Adrenal gland (tissue), 9 donors: ENCODE measurements at regions not wholly inside any gene's neighbourhood (a gene's known extent, or its start where the extent isn't known, plus 50 kb on each side); places are given as distances from the start of the nearest gene placed in this dataset.
"Not testable (repeated sequence)": the region's sequence is repeated elsewhere in the genome, so short reads cannot be mapped to it uniquely, and the experiment has no call there.

Experiments used
- DNase-seq, 7 donors: peaks; one replicate each; pipeline ENCODE4 v3.0.0-alpha.2; 2019 to 2020
- H3K27ac ChIP-seq, 5 donors: fragments of 200-600 bp; sonication (generic) in 4 of 5; 1 replicate in 3 of 5; 2 replicates in 2 of 5; pipeline versions ENCODE4 v1.5.1 to v1.8.0; 2016 to 2020; ENCODE audit warnings: mild to moderate bottlenecking in 1 of 5
- H3K27me3 ChIP-seq: fragments of 200-600 bp; 2 replicates; pipeline ENCODE4 v1.8.0; 2021
- H3K36me3 ChIP-seq, 2 donors: fragments of 200-600 bp; replicated peaks in 1 of 2; 1 replicate in 1 of 2; 2 replicates in 1 of 2; pipeline versions ENCODE4 v1.5.1 to v1.8.0; 2018 to 2022
- H3K4me1 ChIP-seq, 2 donors: fragments of 200-600 bp; replicated peaks in 1 of 2; 1 replicate in 1 of 2; 2 replicates in 1 of 2; pipeline versions ENCODE4 v1.5.1 to v1.8.0; 2018 to 2021
- H3K4me3 ChIP-seq, 4 donors: fragments of 200-600 bp; sonication (generic) in 3 of 4; one replicate each; pipeline ENCODE4 v1.5.1; 2016 to 2018
- H3K9me3 ChIP-seq, 3 donors: fragments of 200-600 bp; sonication (generic) in 1 of 3; replicated peaks in 1 of 3; 1 replicate in 2 of 3; 2 replicates in 1 of 3; pipeline versions ENCODE4 v1.5.1 to v1.8.0; 2016 to 2021
- WGBS, 4 donors: extraction: QIAGEN DNeasy Blood & Tissue Kit in 2 of 4; methylation state at CpG; one replicate each; pipeline versions ENCODE4 v1.1.5 to v1.1.7; 2013 to 2017; 5-methylcytosine and 5-hydroxymethylcytosine counted together
- intact Hi-C, 2 donors: fragments of 100-400 bp; cut with DNase I; formaldehyde crosslinking; loops; one replicate each; pipeline versions ENCODE4 v1.14.1 to v1.15.0; 2022 to 2023
- donor health status: healthy with polysubstance abuse.
- donor health status: Bipolar disorder and iron deficiency.
- donor health status: DM: yes; HTN: yes; CAD: no.
- donor health status: DM: no; HTN: no; CAD: no.
- donor health status: DM: no; HTN: no; CAD: no.

GRCh38 chr13:18869365-18869764 is 312.3 kb downstream of the TUBA3C start:
- H3K9me3 ChIP-seq, H3K36me3 ChIP-seq, H3K27ac ChIP-seq, H3K4me3 ChIP-seq, H3K4me1 ChIP-seq, DNase-seq, H3K27me3 ChIP-seq, intact Hi-C loops: not testable (repeated sequence)
- WGBS, 4 donors: 60 to 88% (median 75%) methylated on average over 2 of the region's 2 CpGs

- H3K9me3 ChIP-seq, H3K36me3 ChIP-seq, H3K4me3 ChIP-seq, H3K4me1 ChIP-seq, H3K27ac ChIP-seq, intact Hi-C loops, H3K27me3 ChIP-seq, DNase-seq: not testable (repeated sequence)
- WGBS, 4 donors: 72 to 84% (median 79%) methylated on average over 16 to 17 of the region's 17 CpGs
These were observed 343.5 kb downstream of the TUBA3C start for GRCh38 chr13:18837986-18838629.

- H3K9me3 ChIP-seq, H3K4me1 ChIP-seq, intact Hi-C loops, H3K27ac ChIP-seq, H3K27me3 ChIP-seq, H3K36me3 ChIP-seq, DNase-seq, H3K4me3 ChIP-seq: not testable (repeated sequence)
- WGBS, 4 donors: 82 to 89% (median 85%) methylated on average over 8 to 26 of the region's 26 CpGs
These were observed 344.4 kb downstream of the TUBA3C start for GRCh38 chr13:18837179-18837745.

- H3K4me3 ChIP-seq, H3K27me3 ChIP-seq, intact Hi-C loops, H3K4me1 ChIP-seq, H3K36me3 ChIP-seq, DNase-seq, H3K27ac ChIP-seq, H3K9me3 ChIP-seq: not testable (repeated sequence)
- WGBS, 4 donors: 89 to 92% (median 89%) methylated on average over 17 to 45 of the region's 45 CpGs; no CpG with 5 or more reads in 1 of the 4 donors
These were observed 345.0 kb downstream of the TUBA3C start for GRCh38 chr13:18836371-18837178.

- H3K27me3 ChIP-seq, DNase-seq, H3K4me3 ChIP-seq, H3K36me3 ChIP-seq, H3K9me3 ChIP-seq, intact Hi-C loops, H3K27ac ChIP-seq, H3K4me1 ChIP-seq: not testable (repeated sequence)
- WGBS, 4 donors: 63 to 66% (median 65%) methylated on average over 5 of the region's 5 CpGs
These were observed 345.9 kb downstream of the TUBA3C start for GRCh38 chr13:18835754-18836153.

- H3K27ac ChIP-seq, H3K27me3 ChIP-seq, H3K9me3 ChIP-seq, H3K36me3 ChIP-seq, intact Hi-C loops, DNase-seq, H3K4me3 ChIP-seq, H3K4me1 ChIP-seq: not testable (repeated sequence)
- WGBS, 4 donors: 43 to 63% (median 55%) methylated on average over 1 of the region's 1 CpG
These were observed 356.9 kb downstream of the TUBA3C start for GRCh38 chr13:18824678-18825077.

- H3K4me3 ChIP-seq, DNase-seq, H3K9me3 ChIP-seq, H3K4me1 ChIP-seq, H3K27ac ChIP-seq, intact Hi-C loops, H3K27me3 ChIP-seq, H3K36me3 ChIP-seq: not testable (repeated sequence)
- WGBS, 4 donors: 39 to 63% (median 60%) methylated on average over 3 of the region's 3 CpGs
These were observed 358.7 kb downstream of the TUBA3C start for GRCh38 chr13:18822655-18823639.

GRCh38 chr13:18773988-18774387 is 407.6 kb downstream of the TUBA3C start:
- 83 to 90% methylated on average over 2 of the region's 2 CpGs; no CpG with 5 or more reads in 2 of the 4 donors for WGBS, 4 donors
- H3K27ac ChIP-seq, H3K9me3 ChIP-seq, DNase-seq, intact Hi-C loops, H3K27me3 ChIP-seq, H3K36me3 ChIP-seq, H3K4me3 ChIP-seq, H3K4me1 ChIP-seq: not testable (repeated sequence)

GRCh38 chr13:18741696-18742095 is 439.9 kb downstream of the TUBA3C start:
- H3K27me3 ChIP-seq, H3K9me3 ChIP-seq, H3K36me3 ChIP-seq, H3K4me3 ChIP-seq, intact Hi-C loops, H3K4me1 ChIP-seq, H3K27ac ChIP-seq: not testable (repeated sequence)
- peak in 1 of 7 donors; percentile 2 for DNase-seq
- 57 to 67% (median 61%) methylated on average over 3 to 4 of the region's 4 CpGs for WGBS, 4 donors
